HEK293 (cell line): ENCODE measurements at regions not wholly inside any gene's neighbourhood (a gene's known extent, or its start where the extent isn't known, plus 50 kb on each side); places are given as distances from the start of the nearest gene placed in this dataset.

Experiments used
- CTCF ChIA-PET: fragments of 350-600 bp; formaldehyde crosslinking; extraction: SDS; loops from one replicate; lab custom pipeline; 2021; ENCODE audit warnings: antibody characterized with exemption; lab: Yijun Ruan, JAX
- POLR2A ChIA-PET: fragments of 300-600 bp; formaldehyde crosslinking; extraction: SDS; loops from one replicate; lab custom pipeline; 2020; ENCODE audit warnings: antibody characterized with exemption, inconsistent platforms; lab: Yijun Ruan, JAX
- H3K27ac ChIP-seq: fragments of 200-500 bp; sonication (Bioruptor generic); 2 replicates; pipeline ENCODE4 v1.5.1; 2014; ENCODE audit warnings: low read depth, low read length, control low read depth, inconsistent platforms; ENCODE audit errors: extremely low read depth
- H3K36me3 ChIP-seq, 2 experiments: fragments of 200-500 bp in 1 of 2; sonication (Bioruptor generic) in 1 of 2; 1 replicate in 1 of 2; 2 replicates in 1 of 2; pipeline ENCODE4 v1.5.1; 2014 to 2017; ENCODE audit warnings: inconsistent platforms in 2 of 2, low read length in 2 of 2; ENCODE audit not compliant: control insufficient read depth in 2 of 2, insufficient read depth in 1 of 2
- H3K4me1 ChIP-seq: fragments of 200-500 bp; sonication (Bioruptor generic); 2 replicates; pipeline ENCODE4 v1.5.1; 2014; ENCODE audit warnings: mild to moderate bottlenecking, low read length, inconsistent platforms; ENCODE audit not compliant: control insufficient read depth, insufficient read depth
- H3K4me3 ChIP-seq: 2 replicates; pipeline ENCODE4 v1.5.1; 2011; ENCODE audit warnings: low read depth, mild to moderate bottlenecking, control low read depth, low read length, moderate library complexity
- H3K9me3 ChIP-seq: fragments of 200-500 bp; sonication (Bioruptor generic); 2 replicates; pipeline ENCODE4 v1.5.1; 2014; ENCODE audit warnings: low read depth, low read length, inconsistent platforms; ENCODE audit not compliant: control insufficient read depth, insufficient read depth
- BCL6B ChIP-seq: fragments of 450-650 bp; formaldehyde crosslinking; IDR thresholded peaks from 2 replicates; pipeline ENCODE4 v1.5.1; 2017; ENCODE audit warnings: missing biosample characterization, missing genetic modification characterization
- CTCF ChIP-seq: fragments of 450-650 bp; formaldehyde crosslinking; IDR thresholded peaks from 2 replicates; pipeline ENCODE4 v1.5.1; 2016; ENCODE audit warnings: missing biosample characterization, missing genetic modification characterization
- EGR2 ChIP-seq: fragments of 450-650 bp; formaldehyde crosslinking; IDR thresholded peaks from 2 replicates; pipeline ENCODE4 v1.5.1; 2016; ENCODE audit warnings: low read depth, missing biosample characterization, missing genetic modification characterization
- GLI2 ChIP-seq: fragments of 450-650 bp; formaldehyde crosslinking; IDR thresholded peaks from 2 replicates; pipeline ENCODE4; 2017; ENCODE audit warnings: missing biosample characterization, missing genetic modification characterization, low read depth, borderline replicate concordance
- GLIS2 ChIP-seq: fragments of 450-650 bp; formaldehyde crosslinking; IDR thresholded peaks from 2 replicates; pipeline ENCODE4 v1.5.1; 2016; ENCODE audit warnings: missing biosample characterization, missing genetic modification characterization
- HOXA7 ChIP-seq: sonication (generic); formaldehyde crosslinking; IDR thresholded peaks from 2 replicates; pipeline ENCODE4 v1.8.1; 2022; ENCODE audit warnings: missing genetic modification reagents, borderline replicate concordance
- INSM2 ChIP-seq: fragments of 450-650 bp; formaldehyde crosslinking; IDR thresholded peaks from 2 replicates; pipeline ENCODE4 v1.5.1; 2016; ENCODE audit warnings: missing biosample characterization, missing genetic modification characterization
- KLF1 ChIP-seq: fragments of 450-650 bp; formaldehyde crosslinking; IDR thresholded peaks from 2 replicates; pipeline ENCODE4 v1.5.1; 2016; ENCODE audit warnings: missing biosample characterization, missing genetic modification characterization
- KLF16 ChIP-seq: fragments of 450-650 bp; formaldehyde crosslinking; IDR thresholded peaks from 2 replicates; pipeline ENCODE4 v1.5.1; 2017; ENCODE audit warnings: missing biosample characterization, missing genetic modification characterization
- SALL2 ChIP-seq: fragments of 450-650 bp; formaldehyde crosslinking; IDR thresholded peaks from 2 replicates; pipeline ENCODE4 v1.5.0; 2017; ENCODE audit warnings: missing biosample characterization, mild to moderate bottlenecking, missing genetic modification characterization, borderline replicate concordance
- SCRT2 ChIP-seq: fragments of 450-650 bp; formaldehyde crosslinking; IDR thresholded peaks from 2 replicates; pipeline ENCODE4 v1.5.1; 2016; ENCODE audit warnings: missing biosample characterization, missing genetic modification characterization
- ZBTB48 ChIP-seq: fragments of 450-650 bp; formaldehyde crosslinking; IDR thresholded peaks from 2 replicates; pipeline ENCODE4 v1.5.1; 2016; ENCODE audit warnings: missing biosample characterization, missing genetic modification characterization
- ZFP37 ChIP-seq: fragments of 450-650 bp; formaldehyde crosslinking; IDR thresholded peaks from 2 replicates; pipeline ENCODE4 v1.5.1; 2016; ENCODE audit warnings: missing biosample characterization, missing genetic modification characterization
- ZNF174 ChIP-seq: fragments of 450-650 bp; formaldehyde crosslinking; IDR thresholded peaks from 2 replicates; pipeline ENCODE4 v1.5.0; 2017; ENCODE audit warnings: missing biosample characterization, mild to moderate bottlenecking, missing genetic modification characterization
- ZNF175 ChIP-seq: fragments of 450-650 bp; formaldehyde crosslinking; IDR thresholded peaks from 2 replicates; pipeline ENCODE4 v1.5.1; 2016; ENCODE audit warnings: missing biosample characterization, missing genetic modification characterization
- ZNF214 ChIP-seq: fragments of 450-650 bp; formaldehyde crosslinking; IDR thresholded peaks from 2 replicates; pipeline ENCODE4 v1.5.1; 2017; ENCODE audit warnings: missing biosample characterization, mild to moderate bottlenecking, missing genetic modification characterization, borderline replicate concordance
- ZNF324 ChIP-seq: fragments of 450-650 bp; formaldehyde crosslinking; IDR thresholded peaks from 2 replicates; pipeline ENCODE4 v1.5.1; 2016; ENCODE audit warnings: missing biosample characterization, missing genetic modification characterization
- ZNF350 ChIP-seq: fragments of 450-650 bp; formaldehyde crosslinking; IDR thresholded peaks from 2 replicates; pipeline ENCODE4 v1.5.0; 2017; ENCODE audit warnings: missing biosample characterization, mild to moderate bottlenecking, missing genetic modification characterization
- ZNF37A ChIP-seq: fragments of 450-650 bp; IDR thresholded peaks from 2 replicates; pipeline ENCODE4 v1.5.1; 2018; ENCODE audit warnings: missing biosample characterization, missing genetic modification characterization
- ZNF416 ChIP-seq: fragments of 450-650 bp; formaldehyde crosslinking; IDR thresholded peaks from 2 replicates; pipeline ENCODE4 v1.5.1; 2016; ENCODE audit warnings: missing biosample characterization, missing genetic modification characterization
- ZNF488 ChIP-seq: fragments of 450-650 bp; formaldehyde crosslinking; IDR thresholded peaks from 2 replicates; pipeline ENCODE4 v1.5.1; 2016; ENCODE audit warnings: missing biosample characterization, missing genetic modification characterization
- ZNF530 ChIP-seq: fragments of 450-650 bp; formaldehyde crosslinking; IDR thresholded peaks from 2 replicates; pipeline ENCODE4 v1.5.1; 2016; ENCODE audit warnings: low read depth, missing biosample characterization, missing genetic modification characterization
- ZNF548 ChIP-seq: fragments of 450-650 bp; formaldehyde crosslinking; IDR thresholded peaks from 2 replicates; pipeline ENCODE4 v1.5.1; 2016; ENCODE audit warnings: missing biosample characterization, missing genetic modification characterization
- ZNF621 ChIP-seq: fragments of 450-650 bp; formaldehyde crosslinking; IDR thresholded peaks from 2 replicates; pipeline ENCODE4 v1.5.1; 2017; ENCODE audit warnings: missing biosample characterization, missing genetic modification characterization
- ZNF707 ChIP-seq: fragments of 450-650 bp; formaldehyde crosslinking; IDR thresholded peaks from 2 replicates; pipeline ENCODE4 v1.5.1; 2016; ENCODE audit warnings: missing biosample characterization, missing genetic modification characterization
- ZNF776 ChIP-seq: fragments of 450-650 bp; formaldehyde crosslinking; IDR thresholded peaks from 2 replicates; pipeline ENCODE4 v1.5.0; 2017; ENCODE audit warnings: missing biosample characterization, missing genetic modification characterization, borderline replicate concordance
- ZSCAN16 ChIP-seq: fragments of 450-650 bp; formaldehyde crosslinking; IDR thresholded peaks from 2 replicates; pipeline ENCODE4 v1.5.1; 2016; ENCODE audit warnings: missing biosample characterization, missing genetic modification characterization

- Histone ChIP-seq H3K4me1 (no peaks in the 10 kb centered on the region), H3K9me3 (no peaks in the 10 kb centered on the region), H3K4me3 (no peak overlapping the region), H3K36me3 (peaks cover 5 to 8% of the 10 kb centered on the region in 2 experiments; a peak in 2 of 3 replicates), H3K27ac (no peak overlapping the region)
- ChIA-PET CTCF (interaction anchor here (0.8 to 1.2 kb wide), 3 partner anchors 7 to 261 kb away, joined by 3 to 6 read pairs (median 3); no protein-coding TSS in a partner anchor), POLR2A (no interaction called here)
- no peak for TF ChIP-seq GLI2 (tag by site-specific recombination)
- no peak for TF ChIP-seq ZNF488 (tag by site-specific recombination)
- TF ChIP-seq ZNF214 (tag by site-specific recombination) = no peak
- no peak for TF ChIP-seq ZNF350 (tag by site-specific recombination)
- no peak for TF ChIP-seq HOXA7 (CRISPR knock-in tag)
- no peak for TF ChIP-seq ZNF324 (tag by site-specific recombination)
- TF ChIP-seq ZFP37 (tag by site-specific recombination) = no peak
- no peak for TF ChIP-seq ZNF37A
- TF ChIP-seq ZNF548 (tag by site-specific recombination) = no peak
Observed at GRCh38 chr6:144843701-144844100, 558.6 kb downstream of the UTRN start.

GRCh38 chr6:144844596-144844995 is 559.5 kb downstream of the UTRN start:
- no peaks in the 10 kb centered on the region for H3K9me3 ChIP-seq
- peaks cover 3 to 5% of the 10 kb centered on the region in 2 experiments; a peak in 2 of 3 replicates for H3K36me3 ChIP-seq
- no peak overlapping the region for H3K4me3 ChIP-seq
- no peak for TF ChIP-seq ZSCAN16 (tag by site-specific recombination)
- no peak for TF ChIP-seq SALL2
- no peak for TF ChIP-seq ZNF530 (tag by site-specific recombination)
- TF ChIP-seq ZNF621 (tag by site-specific recombination) = no peak
- TF ChIP-seq ZNF175 = no peak
- no peak for TF ChIP-seq ZBTB48 (tag by site-specific recombination)
- no peak for TF ChIP-seq ZNF324 (tag by site-specific recombination)
- no peak for TF ChIP-seq ZNF416 (tag by site-specific recombination)
- TF ChIP-seq EGR2 (tag by site-specific recombination) = no peak
- TF ChIP-seq INSM2 (tag by site-specific recombination) = no peak
- no peak for TF ChIP-seq SCRT2
- no peak for TF ChIP-seq KLF1
- POLR2A ChIA-PET = no interaction called here
- no peaks in the 10 kb centered on the region for H3K4me1 ChIP-seq
- CTCF ChIA-PET = interaction anchor here (1.2 kb wide), 1 partner anchor 8 kb away, joined by 3 read pairs; no protein-coding TSS in a partner anchor
- H3K27ac ChIP-seq = no peak overlapping the region

GRCh38 chr6:144845186-144845585 is 560.1 kb downstream of the UTRN start:
- H3K4me1 ChIP-seq = no peaks in the 10 kb centered on the region
- no peak overlapping the region for H3K4me3 ChIP-seq
- no peak overlapping the region for H3K27ac ChIP-seq
- H3K36me3 ChIP-seq = peaks cover 3 to 5% of the 10 kb centered on the region in 2 experiments; a peak in 2 of 3 replicates
- no peaks in the 10 kb centered on the region for H3K9me3 ChIP-seq
- ChIA-PET POLR2A (no interaction called here), CTCF (no interaction called here)
- TF ChIP-seq ZNF174 (tag by site-specific recombination) = no peak
- no peak for TF ChIP-seq BCL6B (tag by site-specific recombination)
- TF ChIP-seq KLF16 (tag by site-specific recombination) = no peak
- TF ChIP-seq INSM2 (tag by site-specific recombination) = no peak
- TF ChIP-seq ZNF548 (tag by site-specific recombination) = no peak
- TF ChIP-seq GLIS2 (tag by site-specific recombination) = no peak
- no peak for TF ChIP-seq ZNF707 (tag by site-specific recombination)
- no peak for TF ChIP-seq ZNF776 (tag by site-specific recombination)
- no peak for TF ChIP-seq CTCF
